ENCODE measurements at regions not wholly inside any gene's neighbourhood (a gene's known extent, or its start where the extent isn't known, plus 50 kb on each side); places are given as distances from the start of the nearest gene placed in this dataset.
"Not testable (repeated sequence)": the region's sequence is repeated elsewhere in the genome, so short reads cannot be mapped to it uniquely, and the experiment has no call there.

DNA sequence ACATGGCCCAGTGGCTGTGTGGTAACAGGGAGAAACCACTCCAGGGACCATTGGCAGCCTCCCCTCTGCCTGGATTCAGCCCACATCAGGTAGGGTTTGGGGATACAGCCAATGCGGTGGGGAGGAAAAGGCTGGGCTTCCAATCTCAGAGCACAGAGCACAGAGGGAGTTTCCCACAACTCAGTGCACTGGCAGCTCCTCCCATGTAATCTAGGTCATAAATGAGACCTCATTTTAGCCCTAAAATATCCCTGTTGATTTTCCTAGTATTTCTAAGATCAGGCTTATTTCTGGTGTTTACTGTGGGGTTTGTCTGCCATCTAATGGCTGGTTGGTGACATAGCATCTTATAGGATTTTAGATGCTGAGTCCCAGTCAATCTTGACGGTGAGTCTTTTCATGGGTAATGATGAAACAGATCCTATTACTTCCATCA lies 462.8 kb downstream of the RPIA start:
- not testable (repeated sequence) for H3K36me3 Mint-ChIP-seq (ENCODE audit: insufficient read depth in 1 of 3, low read depth in 3 of 3); DNase-seq; H3K4me1 ChIP-seq (ENCODE audit: insufficient read depth, low read length); H3K4ac ChIP-seq (ENCODE audit: low read depth, low read length); H3K23me2 ChIP-seq (ENCODE audit: insufficient read length, low read depth, low read length, poor library complexity, severe bottlenecking); H3K4me2 ChIP-seq (ENCODE audit: insufficient read depth, insufficient read length, low read length); H2BK5ac ChIP-seq (ENCODE audit: insufficient read length, low read length); H3K27ac ChIP-seq (ENCODE audit: insufficient read length, low read depth, low read length); H4K20me1 ChIP-seq (ENCODE audit: control insufficient read depth, insufficient read depth, insufficient read length); H2BK20ac ChIP-seq (ENCODE audit: low read depth, low read length, poor library complexity, severe bottlenecking); H2AFZ ChIP-seq (ENCODE audit: low read length); H3K4me3 Mint-ChIP-seq; H4K8ac ChIP-seq (replicated peaks; ENCODE audit: insufficient read length, low read depth, low read length); H3K79me1 ChIP-seq (ENCODE audit: insufficient read depth, low read depth, low read length, poor library complexity, severe bottlenecking); H3K23ac ChIP-seq (ENCODE audit: insufficient read length, low read depth, low read length); H3K4me1 Mint-ChIP-seq; H3K27me3 ChIP-seq (ENCODE audit: insufficient read depth, low read length); H3K27ac Mint-ChIP-seq; H3T11ph ChIP-seq (ENCODE audit: low read length); H3K9ac ChIP-seq (ENCODE audit: extremely low read depth, insufficient read length, low read length); H2BK12ac ChIP-seq (ENCODE audit: insufficient read length, low read depth, low read length); H4K5ac ChIP-seq (ENCODE audit: insufficient read length, low read depth, low read length); H3K14ac ChIP-seq (ENCODE audit: insufficient read depth, low read length); H2BK120ac ChIP-seq (ENCODE audit: low read depth, low read length, poor library complexity, severe bottlenecking); H4K91ac ChIP-seq (ENCODE audit: insufficient read length, low read depth, low read length); H3K9me3 ChIP-seq (ENCODE audit: control insufficient read depth, low read depth, low read length); H3K27me3 Mint-ChIP-seq (ENCODE audit: low read depth); H2BK15ac ChIP-seq (ENCODE audit: low read depth, low read length); H3K56ac ChIP-seq (ENCODE audit: insufficient read length, low read depth, low read length); H2AK5ac ChIP-seq (ENCODE audit: insufficient read length, low read length); H3K79me2 ChIP-seq (ENCODE audit: insufficient read depth, low read length); H3K18ac ChIP-seq (ENCODE audit: insufficient read length, low read depth, low read length)
- no CpG with 5 or more reads among the region's 2 CpGs for WGBS (ENCODE audit: extremely low coverage, insufficient read length, low lambda C conversion rate)
- H3K9me3 Mint-ChIP-seq: peaks cover 19 to 46% of the 10 kb centered on the region in 2 experiments
- TF ChIP-seq, protein P1, sequence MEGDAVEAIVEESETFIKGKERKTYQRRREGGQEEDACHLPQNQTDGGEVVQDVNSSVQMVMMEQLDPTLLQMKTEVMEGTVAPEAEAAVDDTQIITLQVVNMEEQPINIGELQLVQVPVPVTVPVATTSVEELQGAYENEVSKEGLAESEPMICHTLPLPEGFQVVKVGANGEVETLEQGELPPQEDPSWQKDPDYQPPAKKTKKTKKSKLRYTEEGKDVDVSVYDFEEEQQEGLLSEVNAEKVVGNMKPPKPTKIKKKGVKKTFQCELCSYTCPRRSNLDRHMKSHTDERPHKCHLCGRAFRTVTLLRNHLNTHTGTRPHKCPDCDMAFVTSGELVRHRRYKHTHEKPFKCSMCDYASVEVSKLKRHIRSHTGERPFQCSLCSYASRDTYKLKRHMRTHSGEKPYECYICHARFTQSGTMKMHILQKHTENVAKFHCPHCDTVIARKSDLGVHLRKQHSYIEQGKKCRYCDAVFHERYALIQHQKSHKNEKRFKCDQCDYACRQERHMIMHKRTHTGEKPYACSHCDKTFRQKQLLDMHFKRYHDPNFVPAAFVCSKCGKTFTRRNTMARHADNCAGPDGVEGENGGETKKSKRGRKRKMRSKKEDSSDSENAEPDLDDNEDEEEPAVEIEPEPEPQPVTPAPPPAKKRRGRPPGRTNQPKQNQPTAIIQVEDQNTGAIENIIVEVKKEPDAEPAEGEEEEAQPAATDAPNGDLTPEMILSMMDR (conservative IDR thresholded peaks at IDR 0.05): 0 out of 3 replicates have a peak, but pooled peaks have one; percentile 21
